ENCODE measurements at regions not wholly inside any gene's neighbourhood (a gene's known extent, or its start where the extent isn't known, plus 50 kb on each side); places are given as distances from the start of the nearest gene placed in this dataset.

- intact Hi-C loops (cut with DNase I; ENCODE audit: low total_unique reads): no loop called here
- 70 to 85% methylated on average over 3 of the region's 3 CpGs for WGBS, 2 donors
- no peak overlapping the region for H3K4me3 ChIP-seq (ENCODE audit: low read depth, poor library complexity, severe bottlenecking)
- TF ChIP-seq, protein P1, sequence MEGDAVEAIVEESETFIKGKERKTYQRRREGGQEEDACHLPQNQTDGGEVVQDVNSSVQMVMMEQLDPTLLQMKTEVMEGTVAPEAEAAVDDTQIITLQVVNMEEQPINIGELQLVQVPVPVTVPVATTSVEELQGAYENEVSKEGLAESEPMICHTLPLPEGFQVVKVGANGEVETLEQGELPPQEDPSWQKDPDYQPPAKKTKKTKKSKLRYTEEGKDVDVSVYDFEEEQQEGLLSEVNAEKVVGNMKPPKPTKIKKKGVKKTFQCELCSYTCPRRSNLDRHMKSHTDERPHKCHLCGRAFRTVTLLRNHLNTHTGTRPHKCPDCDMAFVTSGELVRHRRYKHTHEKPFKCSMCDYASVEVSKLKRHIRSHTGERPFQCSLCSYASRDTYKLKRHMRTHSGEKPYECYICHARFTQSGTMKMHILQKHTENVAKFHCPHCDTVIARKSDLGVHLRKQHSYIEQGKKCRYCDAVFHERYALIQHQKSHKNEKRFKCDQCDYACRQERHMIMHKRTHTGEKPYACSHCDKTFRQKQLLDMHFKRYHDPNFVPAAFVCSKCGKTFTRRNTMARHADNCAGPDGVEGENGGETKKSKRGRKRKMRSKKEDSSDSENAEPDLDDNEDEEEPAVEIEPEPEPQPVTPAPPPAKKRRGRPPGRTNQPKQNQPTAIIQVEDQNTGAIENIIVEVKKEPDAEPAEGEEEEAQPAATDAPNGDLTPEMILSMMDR (IDR thresholded peaks at IDR 0.05): no peak
- no peak for TF ChIP-seq POLR2A (IDR thresholded peaks at IDR 0.05)
- DNase-seq (ENCODE audit: low spot score in 2 of 2): no peak
These were observed 131.0 kb upstream of the HUWE1 start for GRCh38 chrX:53817548-53817947.

- DNase-seq (ENCODE audit: low spot score in 2 of 2): no peak
- TF ChIP-seq, protein P1 (IDR thresholded peaks at IDR 0.05): no peak
- TF ChIP-seq POLR2A (IDR thresholded peaks at IDR 0.05): no peak
- intact Hi-C loops (cut with DNase I; ENCODE audit: low total_unique reads): no loop called here
- WGBS, 2 donors: 73 to 87% methylated on average over 7 to 15 of the region's 15 CpGs
- no peak overlapping the region for H3K4me3 ChIP-seq (ENCODE audit: low read depth, poor library complexity, severe bottlenecking)
These were observed 127.3 kb upstream of the HUWE1 start for GRCh38 chrX:53813670-53814440.

DNA sequence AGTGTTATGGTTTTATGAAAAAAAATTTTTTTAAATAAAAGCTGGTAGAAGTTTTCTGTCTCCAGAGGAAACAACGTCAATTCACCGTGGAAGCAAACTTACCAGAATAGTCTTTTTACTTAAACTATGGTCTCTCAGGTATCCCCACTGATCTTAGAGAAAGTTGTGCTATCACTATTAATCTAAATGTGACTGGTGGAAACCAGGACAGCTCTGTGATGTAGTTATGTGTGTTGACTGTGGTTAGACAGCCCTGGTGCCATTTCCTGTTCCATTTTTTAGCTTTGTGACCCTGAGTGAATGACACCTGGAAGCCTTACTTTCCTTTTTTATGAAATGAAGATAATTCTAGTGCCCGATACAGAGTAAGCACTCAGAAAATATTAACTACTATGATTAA lies 111.8 kb upstream of the HUWE1 start:
- no peak for DNase-seq (ENCODE audit: low spot score in 2 of 2)
- WGBS, 2 donors: 94 to 98% methylated on average over 3 of the region's 3 CpGs
- intact Hi-C loops (cut with DNase I; ENCODE audit: low total_unique reads): no loop called here
- no peak overlapping the region for H3K4me3 ChIP-seq (ENCODE audit: low read depth, poor library complexity, severe bottlenecking)
- TF ChIP-seq POLR2A (IDR thresholded peaks at IDR 0.05): no peak
- TF ChIP-seq, protein P1 (IDR thresholded peaks at IDR 0.05): no peak

- no peak for DNase-seq (ENCODE audit: low spot score in 2 of 2)
These were observed 109.1 kb upstream of the HUWE1 start for GRCh38 chrX:53795576-53795975.

GRCh38 chrX:53794181-53794580 lies 107.7 kb upstream of the HUWE1 start:
- intact Hi-C loops (cut with DNase I; ENCODE audit: low total_unique reads): no loop called here
- WGBS, 2 donors: 90 to 94% methylated on average over 2 of the region's 2 CpGs
- TF ChIP-seq, protein P1 (IDR thresholded peaks at IDR 0.05): no peak
- no peak for TF ChIP-seq POLR2A (IDR thresholded peaks at IDR 0.05)
- no peak for DNase-seq (ENCODE audit: low spot score in 2 of 2)
- H3K4me3 ChIP-seq (ENCODE audit: low read depth, poor library complexity, severe bottlenecking): no peak overlapping the region

More at GRCh38 chrX:53795576-53795975, 109.1 kb upstream of the HUWE1 start:
- WGBS, 2 donors: 7 to 19% methylated on average over 2 of the region's 2 CpGs
- TF ChIP-seq, protein P1 (IDR thresholded peaks at IDR 0.05): no peak
- TF ChIP-seq POLR2A (IDR thresholded peaks at IDR 0.05): no peak
- no peak overlapping the region for H3K4me3 ChIP-seq (ENCODE audit: low read depth, poor library complexity, severe bottlenecking)
- intact Hi-C loops (cut with DNase I; ENCODE audit: low total_unique reads): no loop called here

GRCh38 chrX:53768865-53769264 lies 82.3 kb upstream of the HUWE1 start:
- no peak for DNase-seq (ENCODE audit: low spot score in 2 of 2)
- TF ChIP-seq POLR2A (IDR thresholded peaks at IDR 0.05): no peak
- TF ChIP-seq, protein P1 (IDR thresholded peaks at IDR 0.05): no peak
- H3K4me3 ChIP-seq (ENCODE audit: low read depth, poor library complexity, severe bottlenecking): no peak overlapping the region
- 69 to 81% methylated on average over 7 of the region's 7 CpGs for WGBS, 2 donors
- intact Hi-C loops (cut with DNase I; ENCODE audit: low total_unique reads): no loop called here

All from lower leg skin (tissue), 4 donors.